HFF-Myc (cell line): ENCODE measurements at regions not wholly inside any gene's neighbourhood (a gene's known extent, or its start where the extent isn't known, plus 50 kb on each side); places are given as distances from the start of the nearest gene placed in this dataset.

Source experiments
- DNase-seq: peaks from one replicate; pipeline ENCODE4 v3.0.0-alpha.2; 2011; ENCODE audit warnings: low read depth; ENCODE audit errors: extremely low read depth
- H3K4me3 ChIP-seq: replicated peaks from 2 replicates; pipeline ENCODE4 v1.5.1; 2011; ENCODE audit warnings: low read depth, mild to moderate bottlenecking, control low read depth, low read length
- CTCF ChIP-seq: IDR thresholded peaks from 2 replicates; pipeline ENCODE4 v1.5.1; 2012; ENCODE audit warnings: mild to moderate bottlenecking, low read depth, low read length, control low read depth; ENCODE audit errors: missing control alignments

DNA sequence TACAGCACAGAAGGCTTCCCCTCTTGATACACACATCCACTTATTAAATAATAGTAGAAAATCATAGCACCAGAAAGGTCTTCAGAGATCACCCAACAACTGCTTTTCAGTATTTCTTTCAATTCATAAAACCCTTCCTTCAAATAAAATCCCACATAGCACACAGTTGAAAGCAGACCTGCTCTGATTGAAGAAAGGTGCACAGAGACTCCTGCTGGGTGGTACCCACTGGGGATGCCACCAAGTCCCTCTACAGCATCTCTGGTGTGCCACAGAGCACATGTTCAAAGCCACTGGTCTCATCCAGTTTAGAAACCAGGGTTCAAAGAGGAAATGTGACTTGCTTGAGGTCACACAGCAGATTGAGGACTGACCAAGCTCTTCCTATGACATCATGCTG, 427.5 kb downstream of the BCL11B start:
- DNase-seq, result no peak
- TF ChIP-seq CTCF, result no peak
- no peak overlapping the region for H3K4me3 ChIP-seq

DNA sequence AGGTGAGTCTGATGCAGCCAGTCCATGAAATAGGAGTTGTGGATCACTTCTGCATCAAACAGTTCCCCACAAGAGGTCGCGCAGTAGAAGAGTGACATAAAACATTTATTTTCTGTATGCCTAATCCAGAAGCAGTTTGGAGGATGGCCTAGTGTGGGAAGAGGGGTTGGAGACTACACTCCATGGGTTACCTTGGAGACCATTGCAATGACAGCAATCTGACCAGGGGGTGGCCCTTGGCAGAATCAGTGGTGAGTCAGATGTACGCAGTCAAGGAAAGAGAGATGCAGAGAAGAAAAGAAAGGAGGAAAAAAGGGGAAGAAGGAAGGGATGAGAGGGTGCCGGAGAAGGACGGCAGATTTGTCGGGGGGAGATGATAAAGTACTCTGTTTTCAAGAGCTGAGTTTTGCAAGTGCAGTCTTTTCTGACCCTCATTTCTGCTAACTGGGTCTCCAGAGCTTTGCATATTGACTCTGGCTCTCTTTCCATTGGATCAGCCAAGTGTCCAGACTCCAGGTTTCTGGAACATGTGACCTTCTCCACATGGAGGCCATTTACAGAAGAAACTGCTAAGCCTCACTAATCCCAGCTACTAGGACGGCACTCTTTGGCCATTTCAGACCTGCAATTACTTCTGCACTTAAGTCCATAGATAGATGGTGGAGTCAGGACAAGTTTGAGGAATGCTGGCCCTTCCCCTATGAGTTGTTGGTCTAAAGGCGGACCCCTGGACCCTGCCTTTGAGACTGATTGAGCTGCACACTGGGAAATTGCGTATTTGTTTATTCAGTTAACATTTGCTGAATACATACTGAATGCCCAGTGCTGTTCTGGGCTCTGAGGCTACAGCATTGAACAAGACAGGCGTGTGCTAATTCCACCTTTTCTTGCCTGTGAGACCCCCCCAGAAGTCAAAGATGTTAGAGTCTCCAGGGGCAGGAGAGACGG, 424.2 kb downstream of the BCL11B start:
- no peak for TF ChIP-seq CTCF
- no peak for DNase-seq

DNA sequence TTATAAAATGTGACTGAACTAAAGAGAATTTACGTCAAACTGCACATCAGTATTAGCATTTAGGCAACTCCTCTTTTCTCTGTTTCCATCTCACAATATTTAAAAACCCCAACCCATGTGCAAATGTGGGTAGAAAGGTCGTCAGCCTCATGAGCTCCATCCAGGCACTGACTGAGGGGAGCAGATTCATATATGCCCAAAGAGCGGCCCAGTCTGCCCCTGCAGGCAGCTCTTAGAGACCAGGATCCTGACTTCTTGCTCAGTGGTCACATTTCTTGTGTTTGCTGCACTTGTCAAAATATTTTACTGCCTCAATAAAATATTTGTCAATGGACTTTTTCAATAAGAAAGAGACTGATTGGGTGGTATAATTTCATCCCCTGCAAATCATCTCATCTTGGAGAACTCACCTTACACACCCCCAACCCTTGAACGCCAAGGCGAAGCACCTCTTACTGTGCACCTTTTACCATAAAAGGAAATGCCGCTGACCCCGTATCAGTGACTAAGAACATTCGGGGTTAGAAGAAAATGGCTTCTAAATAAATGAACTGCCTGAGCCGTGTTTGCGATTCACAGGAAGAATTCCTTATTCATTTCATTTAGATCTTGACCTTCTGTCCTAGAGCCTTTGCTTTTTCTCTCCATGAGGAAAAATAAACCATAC, 418.8 kb downstream of the BCL11B start:
- TF ChIP-seq CTCF, result no peak
- no peak overlapping the region for H3K4me3 ChIP-seq
- no peak for DNase-seq

More for the DNA sequence above, 424.2 kb downstream of the BCL11B start:
- no peak overlapping the region for H3K4me3 ChIP-seq

DNA sequence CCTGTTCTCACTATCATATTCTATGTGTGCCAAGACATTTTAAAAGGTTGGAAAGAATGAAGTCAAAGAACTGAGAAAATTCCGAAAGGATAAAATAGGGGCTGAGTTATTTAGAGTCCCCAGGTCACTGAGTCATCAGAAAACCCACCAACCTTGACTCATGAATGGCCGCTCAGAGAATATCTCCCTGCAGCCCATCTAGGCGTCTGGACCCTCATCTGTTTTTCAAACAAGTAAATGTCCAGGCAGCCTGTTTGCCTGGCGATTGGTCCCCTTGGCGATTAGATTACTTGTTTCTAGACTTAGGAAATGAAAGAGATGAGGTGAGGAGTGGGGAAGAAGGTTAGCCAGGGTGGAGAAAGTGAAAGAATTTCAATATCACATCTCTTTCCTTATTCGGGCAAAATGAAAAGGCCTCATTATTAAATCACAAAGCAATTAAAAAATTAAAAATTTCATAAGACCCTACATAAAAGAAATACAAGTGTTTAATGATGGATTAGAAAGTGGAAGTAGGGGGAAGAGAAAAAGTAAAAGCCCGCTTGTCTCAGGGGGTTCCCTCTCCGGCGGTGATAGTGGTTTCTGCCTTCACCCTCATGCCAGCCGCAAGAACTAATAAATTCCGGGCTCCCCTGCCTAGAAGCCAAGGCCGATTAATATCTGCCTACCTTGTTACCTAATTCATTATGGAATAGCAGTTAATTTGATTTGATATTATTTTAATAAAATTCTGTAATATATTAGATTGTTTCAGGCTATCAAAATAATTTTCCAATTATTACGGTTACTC, 415.9 kb downstream of the BCL11B start:
- H3K4me3 ChIP-seq, result no peak overlapping the region
- no peak for DNase-seq
- no peak for TF ChIP-seq CTCF

GRCh38 chr14:98858158-98858557, 413.8 kb downstream of the BCL11B start:
- H3K4me3 ChIP-seq, result no peak overlapping the region
- TF ChIP-seq CTCF, result no peak
- DNase-seq, result no peak

DNA sequence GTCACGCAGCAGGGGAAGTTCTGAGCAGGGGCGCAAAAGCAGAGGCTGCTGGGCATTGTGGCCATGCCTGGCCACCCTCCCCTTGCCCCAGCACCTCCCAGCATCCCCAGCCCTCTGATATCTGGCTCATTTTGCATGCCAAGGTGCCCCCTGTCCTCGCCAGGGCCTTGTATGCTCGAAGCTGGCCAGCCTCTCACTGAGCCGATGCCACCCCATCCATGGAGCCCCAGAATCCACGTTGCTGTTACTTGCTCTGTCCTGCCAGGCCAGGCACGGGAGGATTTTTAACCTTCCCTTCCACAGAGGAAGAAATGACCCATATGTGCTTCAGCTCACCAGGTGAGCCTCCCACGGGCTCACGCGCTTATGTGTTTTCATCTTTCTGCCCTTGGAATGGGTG, 413.4 kb downstream of the BCL11B start:
- no peak for TF ChIP-seq CTCF
- H3K4me3 ChIP-seq, result no peak overlapping the region

More for the DNA sequence above, 413.4 kb downstream of the BCL11B start:
- no peak for DNase-seq
